RWPE1 (cell line): ENCODE measurements at regions not wholly inside any gene's neighbourhood (a gene's known extent, or its start where the extent isn't known, plus 50 kb on each side); places are given as distances from the start of the nearest gene placed in this dataset.

Experiments used
- CTCF ChIA-PET: fragments of 350-600 bp; sonication (Branson Sonifier 250); formaldehyde crosslinking; extraction: SDS; loops from one replicate; lab custom pipeline; 2021; lab: Yijun Ruan, JAX
- POLR2A ChIA-PET: fragments of 400-600 bp; formaldehyde crosslinking; extraction: SDS; loops from one replicate; lab custom pipeline; 2020; ENCODE audit warnings: antibody characterized with exemption; ENCODE audit not compliant: low non-redundant PET; lab: Yijun Ruan, JAX
- DNase-seq: peaks from one replicate; pipeline ENCODE4 v3.0.0; 2012; ENCODE audit warnings: low spot score
- H3K27ac ChIP-seq: fragments of 450-650 bp; 2 replicates; pipeline ENCODE4 v1.5.1; 2017
- CTCF ChIP-seq: fragments of 450-650 bp; conservative IDR thresholded peaks from 2 replicates; pipeline ENCODE4 v1.5.1; 2017; ENCODE audit warnings: low read depth, mild to moderate bottlenecking

GRCh38 chr6:183668-184067 lies 108.6 kb upstream of the DUSP22 start:
- no peak for DNase-seq
- no peak for TF ChIP-seq CTCF
- CTCF ChIA-PET: no interaction called here
- H3K27ac ChIP-seq: no peak overlapping the region
- POLR2A ChIA-PET: no interaction called here

GRCh38 chr6:184161-184700 lies 108.1 kb upstream of the DUSP22 start:
- no peak for DNase-seq
- ChIA-PET CTCF (interaction anchor here (0.6 kb wide), 1 partner anchor 15 kb away, joined by 3 read pairs; no protein-coding TSS in a partner anchor), POLR2A (no interaction called here)
- TF ChIP-seq CTCF: no peak
- H3K27ac ChIP-seq: no peak overlapping the region

GRCh38 chr6:186340-186965 lies 105.8 kb upstream of the DUSP22 start:
- H3K27ac ChIP-seq: no peak overlapping the region
- ChIA-PET POLR2A (no interaction called here), CTCF (interaction anchor here (0.5 kb wide), 1 partner anchor 18 kb away, joined by 3 read pairs; no protein-coding TSS in a partner anchor)
- no peak for TF ChIP-seq CTCF
- no peak for DNase-seq

- ChIA-PET CTCF (interaction anchor here (0.5 kb wide), 1 partner anchor 19 kb away, joined by 3 read pairs; no protein-coding TSS in a partner anchor), POLR2A (no interaction called here)
Measured at GRCh38 chr6:187210-187861, 105.0 kb upstream of the DUSP22 start.

GRCh38 chr6:188821-189655 lies 103.2 kb upstream of the DUSP22 start:
- CTCF ChIA-PET: interaction anchor here (0.6 to 1.7 kb wide), 16 partner anchors 9 to 375 kb away, joined by 3 to 6 read pairs (median 3); no protein-coding TSS in a partner anchor
- POLR2A ChIA-PET: no interaction called here
- DNase-seq: peak; percentile 93
- no peak overlapping the region for H3K27ac ChIP-seq
- peak; percentile 92 for TF ChIP-seq CTCF

More at GRCh38 chr6:187210-187861, 105.0 kb upstream of the DUSP22 start:
- no peak for TF ChIP-seq CTCF
- no peak for DNase-seq
- no peak overlapping the region for H3K27ac ChIP-seq

GRCh38 chr6:189676-190075 lies 102.6 kb upstream of the DUSP22 start:
- DNase-seq: no peak
- CTCF ChIA-PET: interaction anchor here (0.6 to 1.7 kb wide), 4 partner anchors 9 to 557 kb away, joined by 3 to 4 read pairs (median 3); no protein-coding TSS in a partner anchor
- TF ChIP-seq CTCF: no peak
- POLR2A ChIA-PET: no interaction called here
- no peak overlapping the region for H3K27ac ChIP-seq
